Activated CD8-positive, alpha-beta memory T cell treated with anti-CD3 and anti-CD28 coated beads, Interleukin-2, amount 10 ng/mL, durations not matched to agents 7 days and 5 days (primary cell): ENCODE measurements at regions not wholly inside any gene's neighbourhood (a gene's known extent, or its start where the extent isn't known, plus 50 kb on each side); places are given as distances from the start of the nearest gene placed in this dataset.
"Not testable (repeated sequence)": the region's sequence is repeated elsewhere in the genome, so short reads cannot be mapped to it uniquely, and the experiment has no call there.

Experiments
- ATAC-seq: fragments of 150-1000 bp; cut with Tn5 transposase; one replicate; pipeline ENCODE4 v1.10.0; 2021; ENCODE audit warnings: moderate library complexity
- CTCF ChIA-PET: fragments of 350-600 bp; sonication (Branson Sonifier 250); formaldehyde crosslinking; loops from one replicate; lab custom pipeline; 2021; ENCODE audit warnings: antibody characterized with exemption; lab: Charles Lee
- DNase-seq: peaks from one replicate; pipeline ENCODE4 v3.0.0-alpha.2; 2020
- H3K27ac Mint-ChIP-seq: one replicate; pipeline ENCODE4 v1.8.0; 2021; ENCODE audit warnings: mild to moderate bottlenecking, mixed read lengths
- H3K27me3 Mint-ChIP-seq: one replicate; pipeline ENCODE4 v1.8.0; 2021; ENCODE audit warnings: mixed read lengths
- H3K36me3 Mint-ChIP-seq: one replicate; pipeline ENCODE4 v1.8.0; 2021; ENCODE audit warnings: mild to moderate bottlenecking, mixed read lengths
- H3K4me1 Mint-ChIP-seq: one replicate; pipeline ENCODE4 v1.8.0; 2021; ENCODE audit warnings: mixed read lengths
- H3K4me3 Mint-ChIP-seq: one replicate; pipeline ENCODE4 v1.8.0; 2021; ENCODE audit warnings: mild to moderate bottlenecking, moderate library complexity, mixed read lengths
- H3K9me3 Mint-ChIP-seq: one replicate; pipeline ENCODE4 v1.8.0; 2022; ENCODE audit warnings: low read depth, mixed read lengths

- H3K9me3 Mint-ChIP-seq = no peaks in the 10 kb centered on the region
- CTCF ChIA-PET = no interaction called here
- peaks cover 4% of the 10 kb centered on the region for H3K36me3 Mint-ChIP-seq
- ATAC-seq = no peak
- peaks cover 4% of the 10 kb centered on the region for H3K27me3 Mint-ChIP-seq
- no peak overlapping the region for H3K27ac Mint-ChIP-seq
- DNase-seq = no peak
- H3K4me3 Mint-ChIP-seq = no peak overlapping the region
- H3K4me1 Mint-ChIP-seq = peaks cover 7% of the 10 kb centered on the region
Observed at GRCh38 chr3:72031581-72031980, 246.6 kb upstream of the PROK2 start.

- H3K27me3 Mint-ChIP-seq, H3K27ac Mint-ChIP-seq, H3K4me3 Mint-ChIP-seq, H3K4me1 Mint-ChIP-seq, DNase-seq, CTCF ChIA-PET, H3K36me3 Mint-ChIP-seq, H3K9me3 Mint-ChIP-seq, ATAC-seq: not testable (repeated sequence)
Observed at GRCh38 chr3:72030296-72030695, 245.3 kb upstream of the PROK2 start.

GRCh38 chr3:72028726-72029125, 243.8 kb upstream of the PROK2 start:
- H3K4me1 Mint-ChIP-seq, CTCF ChIA-PET, H3K4me3 Mint-ChIP-seq, H3K9me3 Mint-ChIP-seq, H3K27ac Mint-ChIP-seq, H3K36me3 Mint-ChIP-seq, DNase-seq, ATAC-seq, H3K27me3 Mint-ChIP-seq: not testable (repeated sequence)

- DNase-seq, H3K4me3 Mint-ChIP-seq, H3K27ac Mint-ChIP-seq, H3K27me3 Mint-ChIP-seq, H3K9me3 Mint-ChIP-seq, H3K4me1 Mint-ChIP-seq, H3K36me3 Mint-ChIP-seq, ATAC-seq, CTCF ChIA-PET: not testable (repeated sequence)
Observed at GRCh38 chr3:72028307-72028706, 243.4 kb upstream of the PROK2 start.

GRCh38 chr3:72027728-72028127, 242.8 kb upstream of the PROK2 start:
- DNase-seq, H3K4me3 Mint-ChIP-seq, ATAC-seq, H3K9me3 Mint-ChIP-seq, H3K36me3 Mint-ChIP-seq, H3K4me1 Mint-ChIP-seq, CTCF ChIA-PET, H3K27me3 Mint-ChIP-seq, H3K27ac Mint-ChIP-seq: not testable (repeated sequence)

- CTCF ChIA-PET = no interaction called here
- H3K9me3 Mint-ChIP-seq = no peaks in the 10 kb centered on the region
- H3K36me3 Mint-ChIP-seq = peaks cover 3% of the 10 kb centered on the region
- no peak for ATAC-seq
- H3K4me1 Mint-ChIP-seq = peaks cover 10% of the 10 kb centered on the region
- no peak overlapping the region for H3K4me3 Mint-ChIP-seq
- no peak overlapping the region for H3K27ac Mint-ChIP-seq
- no peak for DNase-seq
- no peaks in the 10 kb centered on the region for H3K27me3 Mint-ChIP-seq
Observed at GRCh38 chr3:72022027-72022426, 237.1 kb upstream of the PROK2 start.

GRCh38 chr3:72021531-72021930, 236.6 kb upstream of the PROK2 start:
- peaks cover 3% of the 10 kb centered on the region for H3K36me3 Mint-ChIP-seq
- no peaks in the 10 kb centered on the region for H3K9me3 Mint-ChIP-seq
- CTCF ChIA-PET = no interaction called here
- H3K27me3 Mint-ChIP-seq = no peaks in the 10 kb centered on the region
- no peak overlapping the region for H3K4me3 Mint-ChIP-seq
- ATAC-seq = no peak
- no peak overlapping the region for H3K27ac Mint-ChIP-seq
- peaks cover 10% of the 10 kb centered on the region for H3K4me1 Mint-ChIP-seq
- DNase-seq = no peak

GRCh38 chr3:72018343-72018984, 233.5 kb upstream of the PROK2 start:
- no peak for ATAC-seq
- peak; percentile 41 for DNase-seq
- CTCF ChIA-PET = no interaction called here
- H3K36me3 Mint-ChIP-seq = peaks cover 1% of the 10 kb centered on the region
- peaks cover 19% of the 10 kb centered on the region for H3K4me1 Mint-ChIP-seq
- no peaks in the 10 kb centered on the region for H3K9me3 Mint-ChIP-seq
- H3K4me3 Mint-ChIP-seq = no peak overlapping the region
- H3K27ac Mint-ChIP-seq = peak overlapping the region; percentile 34
- H3K27me3 Mint-ChIP-seq = no peaks in the 10 kb centered on the region

- CTCF ChIA-PET = no interaction called here
- Mint-ChIP-seq H3K27me3 (peaks cover 2% of the 10 kb centered on the region), H3K27ac (no peak overlapping the region), H3K9me3 (no peaks in the 10 kb centered on the region), H3K4me3 (no peak overlapping the region), H3K36me3 (peaks cover 1% of the 10 kb centered on the region), H3K4me1 (peaks cover 19% of the 10 kb centered on the region)
- ATAC-seq (no peak), DNase-seq (no peak)
Observed at GRCh38 chr3:72017935-72018334, 233.0 kb upstream of the PROK2 start.

DNA sequence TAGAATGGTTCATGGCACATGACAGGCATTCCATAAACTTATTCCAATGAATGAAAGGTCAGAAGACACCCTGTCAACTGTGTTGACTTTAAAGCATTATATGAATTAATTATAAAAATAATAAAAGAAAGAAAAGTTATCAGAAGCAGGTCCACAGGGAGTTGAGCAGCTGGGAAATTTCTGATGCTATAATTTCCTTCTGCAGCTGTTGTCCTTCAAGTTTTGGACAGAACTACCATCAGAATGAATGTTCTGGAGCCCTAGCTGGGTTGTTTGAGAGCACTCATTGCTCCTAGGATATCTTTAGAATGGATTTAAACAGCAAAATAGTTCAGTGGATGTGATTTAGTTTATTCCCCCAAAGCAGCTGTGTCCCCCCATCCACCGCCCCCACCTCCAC, 232.4 kb upstream of the PROK2 start:
- no peaks in the 10 kb centered on the region for H3K9me3 Mint-ChIP-seq
- peaks cover 19% of the 10 kb centered on the region for H3K4me1 Mint-ChIP-seq
- H3K4me3 Mint-ChIP-seq = no peak overlapping the region
- no peak overlapping the region for H3K27ac Mint-ChIP-seq
- ATAC-seq (no peak), DNase-seq (no peak)
- H3K27me3 Mint-ChIP-seq = peaks cover 5% of the 10 kb centered on the region
- CTCF ChIA-PET = no interaction called here
- peaks cover 1% of the 10 kb centered on the region for H3K36me3 Mint-ChIP-seq

GRCh38 chr3:72015463-72015862, 230.5 kb upstream of the PROK2 start:
- no peak for DNase-seq
- Mint-ChIP-seq H3K9me3 (no peaks in the 10 kb centered on the region), H3K4me3 (no peak overlapping the region), H3K36me3 (peaks cover 4% of the 10 kb centered on the region), H3K4me1 (peaks cover 22% of the 10 kb centered on the region), H3K27ac (no peak overlapping the region), H3K27me3 (peaks cover 8% of the 10 kb centered on the region)
- CTCF ChIA-PET = no interaction called here
- ATAC-seq = no peak

- ATAC-seq = no peak
- Mint-ChIP-seq H3K27me3 (peaks cover 8% of the 10 kb centered on the region), H3K4me1 (peaks cover 24% of the 10 kb centered on the region)
Observed at GRCh38 chr3:72013084-72013483, 228.1 kb upstream of the PROK2 start.

GRCh38 chr3:72012363-72012762, 227.4 kb upstream of the PROK2 start:
- no peak overlapping the region for H3K27ac Mint-ChIP-seq
- no peak overlapping the region for H3K4me3 Mint-ChIP-seq
- H3K36me3 Mint-ChIP-seq = peaks cover 4% of the 10 kb centered on the region
- H3K9me3 Mint-ChIP-seq = no peaks in the 10 kb centered on the region
- DNase-seq = no peak
- CTCF ChIA-PET = interaction anchor here (1.3 kb wide), 1 partner anchor 137 kb away, joined by 4 read pairs; no protein-coding TSS in a partner anchor
- ATAC-seq = no peak
- H3K27me3 Mint-ChIP-seq = peaks cover 8% of the 10 kb centered on the region
- peaks cover 24% of the 10 kb centered on the region for H3K4me1 Mint-ChIP-seq

More at GRCh38 chr3:72013084-72013483, 228.1 kb upstream of the PROK2 start:
- H3K36me3 Mint-ChIP-seq = peaks cover 4% of the 10 kb centered on the region
- H3K9me3 Mint-ChIP-seq = no peaks in the 10 kb centered on the region
- no peak for DNase-seq
- no peak overlapping the region for H3K27ac Mint-ChIP-seq
- CTCF ChIA-PET = interaction anchor here (1.3 kb wide), 1 partner anchor 138 kb away, joined by 4 read pairs; no protein-coding TSS in a partner anchor
- H3K4me3 Mint-ChIP-seq = no peak overlapping the region

- CTCF ChIA-PET = no interaction called here
- Mint-ChIP-seq H3K4me3 (no peak overlapping the region), H3K27me3 (peaks cover 8% of the 10 kb centered on the region), H3K9me3 (no peaks in the 10 kb centered on the region), H3K27ac (no peak overlapping the region), H3K36me3 (peaks cover 4% of the 10 kb centered on the region), H3K4me1 (peaks cover 24% of the 10 kb centered on the region)
- DNase-seq (no peak), ATAC-seq (no peak)
Observed at GRCh38 chr3:72011485-72011884, 226.5 kb upstream of the PROK2 start.
